Hepatocyte (in vitro differentiated cells): ENCODE measurements at regions not wholly inside any gene's neighbourhood (a gene's known extent, or its start where the extent isn't known, plus 50 kb on each side); places are given as distances from the start of the nearest gene placed in this dataset.

ENCODE experiments used
- DNase-seq: peaks from one replicate; pipeline ENCODE4 v3.0.0-alpha.2; 2016; ENCODE audit warnings: low spot score
- H2AFZ ChIP-seq: fragments of 200-600 bp; sonication (generic); 2 replicates; pipeline ENCODE4 v1.6.0; 2016; ENCODE audit warnings: antibody characterized with exemption, mild to moderate bottlenecking
- H3K27ac ChIP-seq: fragments of 200-600 bp; sonication (generic); 2 replicates; pipeline ENCODE4 v1.5.1; 2016; ENCODE audit warnings: mild to moderate bottlenecking
- H3K27me3 ChIP-seq: fragments of 200-600 bp; sonication (generic); 2 replicates; pipeline ENCODE4 v1.6.1; 2016
- H3K36me3 ChIP-seq: fragments of 200-600 bp; sonication (generic); replicated peaks from 2 replicates; pipeline ENCODE4 v1.5.1; 2016; ENCODE audit warnings: low read depth; ENCODE audit not compliant: insufficient read depth
- H3K4me1 ChIP-seq: fragments of 200-600 bp; sonication (generic); 2 replicates; pipeline ENCODE4 v1.5.1; 2016; ENCODE audit warnings: mild to moderate bottlenecking, moderate library complexity; ENCODE audit not compliant: insufficient read depth
- H3K4me2 ChIP-seq: fragments of 200-600 bp; sonication (generic); 2 replicates; pipeline ENCODE4 v1.6.0; 2016
- H3K4me3 ChIP-seq: fragments of 200-600 bp; sonication (generic); 2 replicates; pipeline ENCODE4 v1.5.1; 2016; ENCODE audit warnings: mild to moderate bottlenecking
- H3K79me2 ChIP-seq: fragments of 200-600 bp; sonication (generic); 2 replicates; pipeline ENCODE4 v1.6.0; 2017; ENCODE audit warnings: mild to moderate bottlenecking
- H3K9me2 ChIP-seq: fragments of 200-600 bp; sonication (generic); replicated peaks from 2 replicates; pipeline ENCODE4 v1.6.0; 2017; ENCODE audit warnings: mild to moderate bottlenecking; ENCODE audit not compliant: insufficient read depth
- H3K9me3 ChIP-seq: fragments of 200-600 bp; sonication (generic); 2 replicates; pipeline ENCODE4 v1.5.1; 2016; ENCODE audit warnings: low read depth, mild to moderate bottlenecking
- H4K20me1 ChIP-seq: fragments of 200-600 bp; sonication (generic); 2 replicates; pipeline ENCODE4 v1.6.0; 2016; ENCODE audit warnings: mild to moderate bottlenecking; ENCODE audit not compliant: insufficient read depth, poor library complexity, severe bottlenecking
- CTCF ChIP-seq: fragments of 200-600 bp; sonication (generic); IDR thresholded peaks from 2 replicates; pipeline ENCODE4 v1.5.1; 2016; ENCODE audit warnings: antibody characterized with exemption, mild to moderate bottlenecking; ENCODE audit not compliant: poor library complexity
- EZH2 ChIP-seq: fragments of 200-600 bp; sonication (generic); IDR thresholded peaks from 2 replicates; pipeline ENCODE4 v1.6.1; 2016; ENCODE audit warnings: antibody characterized with exemption, mild to moderate bottlenecking, borderline replicate concordance
- EZH2phosphoT487 ChIP-seq: fragments of 200-600 bp; sonication (generic); IDR thresholded peaks from one replicate; pipeline ENCODE4 v1.6.1; 2018; ENCODE audit warnings: antibody characterized with exemption, mild to moderate bottlenecking, low read depth, moderate library complexity; ENCODE audit not compliant: unreplicated experiment, severe bottlenecking
- WGBS: methylation state at CpG from one replicate; pipeline ENCODE4 v1.1.6; 2016; ENCODE audit warnings: low lambda C conversion rate; ENCODE audit errors: missing lambda C conversion rate; 5-methylcytosine and 5-hydroxymethylcytosine counted together

- Histone ChIP-seq H3K4me2 (no peak overlapping the region), H3K79me2 (no peaks in the 10 kb centered on the region)
- TF ChIP-seq EZH2 (no peak), EZH2phosphoT487 (no peak), CTCF (no peak)
Measured at GRCh38 chr3:160150525-160150924, 74.7 kb upstream of the C3orf80 start.

GRCh38 chr3:160152638-160153037 is 72.6 kb upstream of the C3orf80 start:
- Histone ChIP-seq H3K4me2 (no peak overlapping the region), H4K20me1 (no peaks in the 10 kb centered on the region), H3K4me1 (no peaks in the 10 kb centered on the region), H3K36me3 (no peaks in the 10 kb centered on the region), H3K27ac (no peak overlapping the region), H3K79me2 (no peaks in the 10 kb centered on the region), H3K4me3 (no peak overlapping the region), H3K27me3 (no peaks in the 10 kb centered on the region), H3K9me3 (no peaks in the 10 kb centered on the region), H2AFZ (no peak overlapping the region), H3K9me2 (no peaks in the 10 kb centered on the region)
- 92% methylated on average over 6 of the region's 6 CpGs for WGBS
- DNase-seq: no peak
- TF ChIP-seq CTCF: no peak
- no peak for TF ChIP-seq EZH2phosphoT487
- no peak for TF ChIP-seq EZH2

More at GRCh38 chr3:160150525-160150924, 74.7 kb upstream of the C3orf80 start:
- 94% methylated on average over 2 of the region's 2 CpGs for WGBS
- no peak for DNase-seq
- no peaks in the 10 kb centered on the region for H4K20me1 ChIP-seq
- no peaks in the 10 kb centered on the region for H3K27me3 ChIP-seq
- H3K9me3 ChIP-seq: no peaks in the 10 kb centered on the region
- no peak overlapping the region for H3K27ac ChIP-seq
- H3K4me1 ChIP-seq: no peaks in the 10 kb centered on the region
- no peaks in the 10 kb centered on the region for H3K9me2 ChIP-seq
- H2AFZ ChIP-seq: no peak overlapping the region
- H3K36me3 ChIP-seq: no peaks in the 10 kb centered on the region
- no peak overlapping the region for H3K4me3 ChIP-seq

DNA sequence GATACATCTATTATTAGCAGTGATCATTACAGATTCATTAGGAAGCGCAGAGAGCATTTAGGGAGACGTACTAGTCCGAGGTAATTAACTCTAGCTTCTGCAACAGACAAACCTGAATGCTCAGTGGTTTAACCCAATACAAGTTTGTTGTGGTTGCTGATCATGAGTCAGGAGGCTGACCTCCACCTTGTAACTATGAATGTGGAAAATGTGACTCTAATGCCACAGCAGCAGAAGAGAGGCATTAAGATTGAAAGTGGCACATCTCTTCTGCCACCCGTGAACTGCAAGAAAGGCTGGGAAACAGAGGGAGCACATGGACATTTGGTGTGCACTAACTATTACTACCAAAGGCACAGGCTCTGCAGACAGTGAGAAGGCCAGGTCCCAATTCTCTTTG is 71.2 kb upstream of the C3orf80 start:
- Histone ChIP-seq H3K4me1 (no peaks in the 10 kb centered on the region), H3K27ac (no peak overlapping the region), H3K36me3 (no peaks in the 10 kb centered on the region), H3K9me2 (no peaks in the 10 kb centered on the region), H3K9me3 (no peaks in the 10 kb centered on the region), H2AFZ (no peak overlapping the region), H3K4me3 (no peak overlapping the region), H3K79me2 (no peaks in the 10 kb centered on the region), H3K4me2 (no peak overlapping the region), H4K20me1 (no peaks in the 10 kb centered on the region), H3K27me3 (no peaks in the 10 kb centered on the region)
- no peak for DNase-seq
- no peak for TF ChIP-seq EZH2
- 94% methylated on average over 4 of the region's 4 CpGs for WGBS

DNA sequence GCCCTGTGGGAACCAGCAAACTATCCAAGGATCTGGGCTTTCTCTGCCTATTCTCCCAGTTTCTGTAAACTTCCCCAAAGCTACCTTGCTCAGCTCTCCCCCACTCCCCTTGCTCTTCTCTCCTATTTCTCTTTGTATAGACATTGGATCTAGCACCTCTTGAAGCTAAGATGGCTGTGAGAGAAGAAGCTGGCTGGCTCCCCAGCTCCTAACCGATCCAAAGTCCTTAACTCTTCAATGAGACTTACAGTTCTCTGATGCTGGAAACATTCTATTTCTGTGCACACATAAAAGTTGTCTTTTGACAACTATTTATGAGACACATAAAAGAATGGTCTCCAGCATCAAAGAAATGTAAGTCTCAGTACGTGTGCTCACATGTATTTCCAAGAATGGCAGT is 70.6 kb upstream of the C3orf80 start:
- no peaks in the 10 kb centered on the region for H3K36me3 ChIP-seq
- DNase-seq: no peak
- H3K4me2 ChIP-seq: no peak overlapping the region
- H3K27me3 ChIP-seq: no peaks in the 10 kb centered on the region
- H3K9me2 ChIP-seq: no peaks in the 10 kb centered on the region
- H3K4me1 ChIP-seq: no peaks in the 10 kb centered on the region
- TF ChIP-seq CTCF (no peak), EZH2phosphoT487 (no peak), EZH2 (no peak)
- no peaks in the 10 kb centered on the region for H3K79me2 ChIP-seq
- no peaks in the 10 kb centered on the region for H4K20me1 ChIP-seq
- no peak overlapping the region for H3K4me3 ChIP-seq
- no peak overlapping the region for H2AFZ ChIP-seq
- H3K9me3 ChIP-seq: no peaks in the 10 kb centered on the region
- no peak overlapping the region for H3K27ac ChIP-seq
- WGBS: 87% methylated on average over 2 of the region's 2 CpGs
